ENCODE measurements at regions not wholly inside any gene's neighbourhood (a gene's known extent, or its start where the extent isn't known, plus 50 kb on each side); places are given as distances from the start of the nearest gene placed in this dataset.

DNA sequence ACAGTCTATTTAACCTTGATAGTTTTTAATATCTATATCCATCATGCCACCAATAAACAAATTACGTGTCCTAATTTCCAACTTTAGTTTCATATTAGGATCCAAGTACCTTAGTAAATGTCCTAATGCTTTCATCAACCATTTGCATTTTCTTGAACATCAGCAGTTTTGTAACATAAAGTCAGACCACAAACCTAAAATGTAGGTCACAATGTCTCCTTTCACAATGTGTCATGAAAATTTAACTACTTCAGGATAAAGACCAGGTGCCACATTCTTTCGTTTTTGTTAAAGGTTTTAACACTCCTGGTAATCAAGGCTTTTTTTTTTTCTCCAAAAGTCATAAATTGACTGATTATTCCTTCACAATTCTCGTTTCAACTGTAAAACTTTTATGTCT is 310.7 kb upstream of the PMFBP1 start:
- CTCF ChIA-PET: no interaction called here
- Histone ChIP-seq H2AFZ (ENCODE audit: low read depth, low read length, poor library complexity, severe bottlenecking) (no peak overlapping the region), H3K9me2 (ENCODE audit: insufficient read depth) (no peaks in the 10 kb centered on the region), H3K9me3 (ENCODE audit: control insufficient read depth in 1 of 2, insufficient read depth in 1 of 2, low read depth in 1 of 2, low read length in 2 of 2) (no peaks in the 10 kb centered on the region), H3K27me3 (ENCODE audit: insufficient read depth, low read length) (no peaks in the 10 kb centered on the region), H3K36me3 (ENCODE audit: control insufficient read depth in 1 of 2, insufficient read depth in 2 of 2, low read length in 2 of 2) (no peaks in the 10 kb centered on the region), H3K4me1 (ENCODE audit: control insufficient read depth in 1 of 2, insufficient read depth in 2 of 2, low read length in 2 of 2) (no peaks in the 10 kb centered on the region), H4K20me1 (ENCODE audit: insufficient read depth) (no peaks in the 10 kb centered on the region), H3K27ac (ENCODE audit: low read depth, low read length) (no peak overlapping the region), H3K4me3 (replicated peaks in 1 of 2; ENCODE audit: low read depth in 1 of 2, low read length in 2 of 2) (no peak overlapping the region), H3K79me2 (ENCODE audit: insufficient read depth, low read length) (no peaks in the 10 kb centered on the region), H3K4me2 (ENCODE audit: low read length) (no peak overlapping the region), H3K9ac (ENCODE audit: low read length) (no peak overlapping the region)
- no TSS peak for BruUV-seq (replicated peaks)
- no peak for TF ChIP-seq TCF7L2 (IDR thresholded peaks at IDR 0.05; ENCODE audit: borderline replicate concordance, extremely low read depth, insufficient read depth, insufficient read length)
- no peak for TF ChIP-seq EZH2phosphoT487 (IDR thresholded peaks at IDR 0.05; ENCODE audit: borderline replicate concordance)
- TF ChIP-seq CEBPB (IDR thresholded peaks at IDR 0.05; ENCODE audit: low read depth): no peak
- TF ChIP-seq, protein P1, sequence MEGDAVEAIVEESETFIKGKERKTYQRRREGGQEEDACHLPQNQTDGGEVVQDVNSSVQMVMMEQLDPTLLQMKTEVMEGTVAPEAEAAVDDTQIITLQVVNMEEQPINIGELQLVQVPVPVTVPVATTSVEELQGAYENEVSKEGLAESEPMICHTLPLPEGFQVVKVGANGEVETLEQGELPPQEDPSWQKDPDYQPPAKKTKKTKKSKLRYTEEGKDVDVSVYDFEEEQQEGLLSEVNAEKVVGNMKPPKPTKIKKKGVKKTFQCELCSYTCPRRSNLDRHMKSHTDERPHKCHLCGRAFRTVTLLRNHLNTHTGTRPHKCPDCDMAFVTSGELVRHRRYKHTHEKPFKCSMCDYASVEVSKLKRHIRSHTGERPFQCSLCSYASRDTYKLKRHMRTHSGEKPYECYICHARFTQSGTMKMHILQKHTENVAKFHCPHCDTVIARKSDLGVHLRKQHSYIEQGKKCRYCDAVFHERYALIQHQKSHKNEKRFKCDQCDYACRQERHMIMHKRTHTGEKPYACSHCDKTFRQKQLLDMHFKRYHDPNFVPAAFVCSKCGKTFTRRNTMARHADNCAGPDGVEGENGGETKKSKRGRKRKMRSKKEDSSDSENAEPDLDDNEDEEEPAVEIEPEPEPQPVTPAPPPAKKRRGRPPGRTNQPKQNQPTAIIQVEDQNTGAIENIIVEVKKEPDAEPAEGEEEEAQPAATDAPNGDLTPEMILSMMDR (IDR thresholded peaks at IDR 0.05 in 2 of 3, conservative IDR thresholded peaks at IDR 0.05 in 1 of 3; ENCODE audit: borderline replicate concordance in 1 of 3, insufficient read depth in 1 of 3, low read depth in 2 of 3, low read length in 2 of 3): no peak
- TF ChIP-seq ZFX (IDR thresholded peaks at IDR 0.05): no peak
- TF ChIP-seq FOSL1 (IDR thresholded peaks at IDR 0.05; ENCODE audit: low read depth): no peak
- no peak for TF ChIP-seq JUND (IDR thresholded peaks at IDR 0.05)
- no peak for TF ChIP-seq POLR2AphosphoS5 (IDR thresholded peaks at IDR 0.05; ENCODE audit: low read depth, low read length)
- TF ChIP-seq SRF (IDR thresholded peaks at IDR 0.05; ENCODE audit: low read depth): no peak
- RAD21 ChIA-PET (ENCODE audit: low non-redundant PET in 1 of 2, low total read pairs in 2 of 2, uncharacterized antibody in 2 of 2, unreplicated experiment in 2 of 2): no interaction called here
- POLR2A ChIA-PET: no interaction called here
- intact Hi-C loops (cut with micrococcal nuclease): no loop called here
- DNase-seq (ENCODE audit: low read depth, low spot score): no peak
- no peak for ATAC-seq

DNA sequence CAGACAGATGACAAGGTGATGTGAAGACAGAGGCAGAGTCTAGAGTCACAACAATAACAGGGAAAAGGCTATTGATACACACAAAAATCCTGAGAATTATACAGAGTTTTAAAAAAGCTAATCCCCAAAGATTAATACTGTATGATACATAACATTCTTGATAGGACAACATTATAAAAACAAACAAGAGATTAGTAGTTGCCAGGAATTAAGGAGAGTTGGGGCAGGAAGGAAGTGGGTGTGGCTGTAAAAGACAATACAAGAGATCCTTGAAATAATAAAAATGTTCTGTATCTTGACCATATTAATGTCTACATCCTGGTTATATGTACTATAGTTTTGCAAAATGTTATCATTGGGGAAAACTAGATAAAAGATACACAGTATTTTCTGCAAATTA is 309.5 kb upstream of the PMFBP1 start:
- CTCF ChIA-PET: interaction anchor here (0.8 kb wide), 1 partner anchor 20 kb away, joined by 3 read pairs; no protein-coding TSS in a partner anchor
- no peak overlapping the region for H3K9ac ChIP-seq (ENCODE audit: low read length)
- H3K9me3 ChIP-seq (ENCODE audit: control insufficient read depth in 1 of 2, insufficient read depth in 1 of 2, low read depth in 1 of 2, low read length in 2 of 2): no peaks in the 10 kb centered on the region
- no peaks in the 10 kb centered on the region for H3K4me1 ChIP-seq (ENCODE audit: control insufficient read depth in 1 of 2, insufficient read depth in 2 of 2, low read length in 2 of 2)
- no peaks in the 10 kb centered on the region for H3K9me2 ChIP-seq (ENCODE audit: insufficient read depth)
- no peak overlapping the region for H3K4me2 ChIP-seq (ENCODE audit: low read length)
- no peaks in the 10 kb centered on the region for H4K20me1 ChIP-seq (ENCODE audit: insufficient read depth)
- H3K79me2 ChIP-seq (ENCODE audit: insufficient read depth, low read length): no peaks in the 10 kb centered on the region
- BruUV-seq (replicated peaks): no TSS peak
- no peak for DNase-seq (ENCODE audit: low read depth, low spot score)
- no peak for ATAC-seq
- intact Hi-C loops (cut with micrococcal nuclease): no loop called here
- H3K27ac ChIP-seq (ENCODE audit: low read depth, low read length): no peak overlapping the region
- no peaks in the 10 kb centered on the region for H3K36me3 ChIP-seq (ENCODE audit: control insufficient read depth in 1 of 2, insufficient read depth in 2 of 2, low read length in 2 of 2)
- no peak overlapping the region for H3K4me3 ChIP-seq (replicated peaks in 1 of 2; ENCODE audit: low read depth in 1 of 2, low read length in 2 of 2)
- RAD21 ChIA-PET (ENCODE audit: low non-redundant PET in 1 of 2, low total read pairs in 2 of 2, uncharacterized antibody in 2 of 2, unreplicated experiment in 2 of 2): no interaction called here
- H3K27me3 ChIP-seq (ENCODE audit: insufficient read depth, low read length): no peaks in the 10 kb centered on the region
- POLR2A ChIA-PET: interaction anchor here (0.6 kb wide), 1 partner anchor 286 kb away, joined by 3 read pairs; no protein-coding TSS in a partner anchor
- no peak overlapping the region for H2AFZ ChIP-seq (ENCODE audit: low read depth, low read length, poor library complexity, severe bottlenecking)
- TF ChIP-seq ELF1 (IDR thresholded peaks at IDR 0.05; ENCODE audit: borderline replicate concordance, low read depth): no peak
- TF ChIP-seq SRF (IDR thresholded peaks at IDR 0.05; ENCODE audit: low read depth): no peak
- TF ChIP-seq, protein P2, sequence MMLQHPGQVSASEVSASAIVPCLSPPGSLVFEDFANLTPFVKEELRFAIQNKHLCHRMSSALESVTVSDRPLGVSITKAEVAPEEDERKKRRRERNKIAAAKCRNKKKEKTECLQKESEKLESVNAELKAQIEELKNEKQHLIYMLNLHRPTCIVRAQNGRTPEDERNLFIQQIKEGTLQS (IDR thresholded peaks at IDR 0.05): no peak
- TF ChIP-seq EGR1 (IDR thresholded peaks at IDR 0.05; ENCODE audit: low read depth): no peak
- TF ChIP-seq ZFX (IDR thresholded peaks at IDR 0.05): no peak
- TF ChIP-seq, protein P1 (IDR thresholded peaks at IDR 0.05 in 2 of 3, conservative IDR thresholded peaks at IDR 0.05 in 1 of 3; ENCODE audit: borderline replicate concordance in 1 of 3, insufficient read depth in 1 of 3, low read depth in 2 of 3, low read length in 2 of 3): no peak
- TF ChIP-seq FOSL1 (IDR thresholded peaks at IDR 0.05; ENCODE audit: low read depth): no peak
- TF ChIP-seq POLR2AphosphoS5 (IDR thresholded peaks at IDR 0.05; ENCODE audit: low read depth, low read length): no peak
- no peak for TF ChIP-seq RAD21 (IDR thresholded peaks at IDR 0.05; ENCODE audit: low read depth)
- no peak for TF ChIP-seq CEBPB (IDR thresholded peaks at IDR 0.05; ENCODE audit: low read depth)
- TF ChIP-seq, protein P3, sequence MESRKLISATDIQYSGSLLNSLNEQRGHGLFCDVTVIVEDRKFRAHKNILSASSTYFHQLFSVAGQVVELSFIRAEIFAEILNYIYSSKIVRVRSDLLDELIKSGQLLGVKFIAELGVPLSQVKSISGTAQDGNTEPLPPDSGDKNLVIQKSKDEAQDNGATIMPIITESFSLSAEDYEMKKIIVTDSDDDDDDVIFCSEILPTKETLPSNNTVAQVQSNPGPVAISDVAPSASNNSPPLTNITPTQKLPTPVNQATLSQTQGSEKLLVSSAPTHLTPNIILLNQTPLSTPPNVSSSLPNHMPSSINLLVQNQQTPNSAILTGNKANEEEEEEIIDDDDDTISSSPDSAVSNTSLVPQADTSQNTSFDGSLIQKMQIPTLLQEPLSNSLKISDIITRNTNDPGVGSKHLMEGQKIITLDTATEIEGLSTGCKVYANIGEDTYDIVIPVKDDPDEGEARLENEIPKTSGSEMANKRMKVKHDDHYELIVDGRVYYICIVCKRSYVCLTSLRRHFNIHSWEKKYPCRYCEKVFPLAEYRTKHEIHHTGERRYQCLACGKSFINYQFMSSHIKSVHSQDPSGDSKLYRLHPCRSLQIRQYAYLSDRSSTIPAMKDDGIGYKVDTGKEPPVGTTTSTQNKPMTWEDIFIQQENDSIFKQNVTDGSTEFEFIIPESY (IDR thresholded peaks at IDR 0.05; ENCODE audit: extremely low read depth, insufficient replicate concordance, low read length): no peak

Measured in HCT116 (cell line).